HG03469 (cell line): ENCODE measurements at regions not wholly inside any gene's neighbourhood (a gene's known extent, or its start where the extent isn't known, plus 50 kb on each side); places are given as distances from the start of the nearest gene placed in this dataset.

Experiments
- ATAC-seq: cut with Tn5 transposase; IDR thresholded peaks from one replicate; pipeline ENCODE4 v1.9.1; 2021; ENCODE audit warnings: mild to moderate bottlenecking, moderate library complexity, moderate number of reproducible peaks; ENCODE audit not compliant: unreplicated experiment

DNA sequence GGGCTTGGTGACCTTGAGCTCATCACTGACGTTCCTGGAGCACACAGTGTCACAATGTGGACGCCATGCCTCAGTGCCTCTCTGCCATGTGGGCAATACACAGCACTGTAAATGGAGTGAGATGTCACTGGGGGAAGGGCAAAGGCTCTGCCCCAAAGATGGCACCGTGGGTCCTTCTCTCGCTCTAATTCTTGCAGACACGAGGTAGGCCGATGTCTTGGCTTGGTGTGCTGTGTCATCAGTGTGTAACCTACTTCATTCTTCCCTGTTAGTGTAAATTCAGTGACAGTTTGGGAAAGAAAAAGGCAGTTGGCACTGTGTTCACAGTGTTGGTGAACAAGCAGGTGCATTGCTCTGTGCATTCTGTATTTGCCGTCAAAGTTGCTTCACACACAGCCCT is 309.3 kb upstream of the MYT1L start:
- ATAC-seq = no peak

DNA sequence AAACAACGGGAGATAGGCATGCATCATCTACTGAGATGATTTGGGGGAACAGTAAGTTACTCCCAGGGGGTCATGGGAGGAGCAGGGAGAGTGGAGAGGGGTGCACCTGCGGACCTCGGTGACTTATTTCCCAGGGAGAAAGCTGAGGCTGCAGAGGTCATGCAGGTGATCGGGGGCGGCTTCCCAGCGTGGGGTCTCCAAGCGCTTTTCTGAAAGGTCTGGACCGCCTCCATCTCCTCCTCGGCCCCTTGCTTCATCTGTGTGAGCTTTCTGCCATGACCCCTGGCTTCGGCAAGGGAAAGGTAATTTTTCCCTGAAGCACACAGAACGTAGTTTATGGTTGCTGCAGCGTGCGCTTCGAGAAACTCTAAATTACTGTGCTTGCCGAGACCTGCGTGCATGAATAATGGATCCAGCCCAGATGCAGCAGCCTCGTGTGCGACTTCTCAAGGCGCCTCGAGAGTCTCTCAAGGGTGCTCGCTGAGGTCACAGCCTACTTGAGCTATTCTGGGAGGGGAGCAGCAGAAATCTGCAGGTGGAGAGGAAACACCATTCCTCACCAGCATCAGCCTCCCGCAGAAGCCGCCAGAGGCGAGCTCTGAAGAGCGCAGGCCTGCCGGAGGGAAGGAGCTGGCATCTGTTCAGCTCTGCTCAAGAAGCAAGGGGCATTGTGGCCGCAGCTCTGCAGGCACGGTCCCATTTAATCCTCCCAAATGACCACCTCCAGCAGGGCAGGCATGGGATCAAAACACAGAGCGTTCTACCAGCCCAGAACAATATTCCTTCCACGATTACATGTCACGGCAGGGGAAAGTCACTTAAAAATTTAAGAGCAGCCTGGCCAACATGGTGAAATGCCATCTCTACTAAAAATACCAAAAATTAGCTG is 308.4 kb upstream of the MYT1L start:
- ATAC-seq = no peak

DNA sequence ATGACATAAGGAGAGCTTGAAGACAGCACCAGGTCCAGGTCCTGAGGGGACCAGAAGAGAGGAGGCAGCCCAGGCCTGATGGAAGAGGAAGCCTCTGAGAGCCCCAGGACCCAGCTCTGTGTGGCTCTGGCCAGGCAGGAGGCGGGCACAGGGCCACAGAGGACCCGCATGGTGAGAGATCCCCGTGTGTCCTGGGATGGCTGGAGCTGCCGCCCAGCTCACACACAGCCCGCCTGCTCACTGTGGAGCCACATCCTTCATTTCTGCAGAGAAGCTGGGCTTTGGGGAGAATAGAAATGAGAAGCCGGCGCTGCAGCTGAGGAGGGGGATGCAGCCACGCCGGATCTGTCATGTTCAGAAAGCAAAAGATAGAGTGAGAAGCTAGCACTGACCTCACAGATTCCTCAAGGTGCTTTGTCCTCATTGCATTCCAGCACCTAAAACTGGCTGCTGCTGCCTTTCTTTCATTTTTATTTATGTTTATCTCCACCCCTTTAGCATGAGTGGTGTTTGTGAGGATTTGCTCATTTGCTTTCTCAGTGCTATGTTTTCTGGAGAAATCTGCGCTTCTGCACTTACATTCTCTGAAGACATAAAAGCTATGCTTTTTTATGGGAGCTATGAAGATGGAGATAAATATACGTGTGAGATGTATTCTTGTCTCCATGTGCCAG is 307.6 kb upstream of the MYT1L start:
- no peak for ATAC-seq

DNA sequence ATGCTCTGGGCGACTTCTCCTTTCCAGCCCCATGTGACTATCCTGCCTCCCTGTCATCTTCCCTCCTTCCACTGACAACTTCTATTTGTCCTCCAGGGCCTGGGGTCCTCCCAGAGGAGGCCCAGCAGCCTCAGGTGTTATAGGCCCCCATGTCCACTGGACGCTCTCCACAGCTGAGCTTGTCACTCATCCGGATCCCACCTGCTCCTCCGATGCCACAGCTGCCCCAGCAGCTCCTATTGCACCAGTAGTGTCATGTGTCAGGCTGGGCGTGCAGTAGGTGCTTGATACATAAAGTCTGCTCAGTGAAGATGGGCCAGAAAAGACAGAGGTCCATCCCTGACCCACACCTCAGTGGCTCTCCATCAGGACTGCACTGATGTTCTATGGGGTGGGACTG is 305.7 kb upstream of the MYT1L start:
- ATAC-seq = no peak

DNA sequence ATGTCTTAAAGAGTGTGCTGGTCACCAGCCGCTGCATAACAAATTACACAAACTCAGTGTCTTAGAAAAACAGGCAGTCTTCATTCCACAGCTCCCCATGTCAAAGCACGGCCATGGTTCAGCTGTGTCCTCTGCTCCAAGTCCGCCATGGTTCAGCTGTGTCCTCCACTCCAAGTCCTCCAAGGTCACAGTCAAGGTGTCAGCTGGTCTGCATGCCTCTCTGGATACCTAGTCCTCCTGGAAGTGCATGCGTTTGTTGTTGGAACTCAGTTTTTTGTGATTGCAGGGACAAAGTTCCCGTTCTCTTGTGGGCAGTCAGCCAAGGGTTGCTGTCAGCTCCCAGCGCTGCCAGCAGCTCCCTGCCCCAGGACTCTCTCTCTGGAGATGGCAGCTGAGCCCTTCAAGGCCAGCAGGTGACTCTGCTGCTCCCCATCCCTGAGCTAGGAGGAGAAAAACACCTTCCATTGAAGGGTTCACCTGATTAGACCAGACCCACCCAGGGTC is 304.0 kb upstream of the MYT1L start:
- no peak for ATAC-seq

DNA sequence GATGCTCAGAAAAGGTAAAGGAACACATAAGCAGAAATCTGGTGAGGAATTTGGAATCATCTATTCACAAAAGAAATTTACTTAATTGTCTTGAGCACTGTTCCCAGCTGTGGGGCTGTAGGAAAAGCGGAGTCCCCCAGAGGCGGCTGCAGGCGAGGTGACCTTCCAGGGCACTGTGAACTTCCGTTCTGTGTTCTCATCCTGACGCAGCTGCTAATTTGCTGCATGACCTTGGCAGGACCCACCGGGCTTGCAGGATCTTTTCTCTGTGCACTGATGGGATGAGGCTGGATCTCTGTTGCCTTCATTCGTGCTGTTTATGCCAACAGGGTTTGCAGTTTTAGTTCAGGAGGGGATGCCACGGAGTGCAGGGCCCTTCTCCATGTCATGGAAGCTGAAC is 301.9 kb upstream of the MYT1L start:
- no peak for ATAC-seq

DNA sequence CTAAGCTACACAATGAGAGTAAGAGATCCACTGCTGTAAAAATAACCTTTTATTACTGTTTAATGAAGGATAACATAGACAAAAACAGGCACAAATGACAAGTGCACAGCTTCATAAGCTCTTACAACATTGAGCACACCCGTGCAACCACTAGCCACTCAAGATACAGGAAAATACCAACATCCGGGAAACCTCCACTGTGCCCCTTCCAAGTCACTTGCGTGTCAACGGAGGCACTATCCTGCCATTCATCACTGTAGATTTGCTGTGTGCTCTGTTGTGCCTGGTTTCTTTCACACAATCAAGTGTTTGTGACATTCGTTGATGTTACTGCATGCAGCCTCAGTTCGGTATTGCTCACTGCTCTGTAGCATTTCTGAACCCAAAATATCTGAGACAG is 292.9 kb upstream of the MYT1L start:
- no peak for ATAC-seq

DNA sequence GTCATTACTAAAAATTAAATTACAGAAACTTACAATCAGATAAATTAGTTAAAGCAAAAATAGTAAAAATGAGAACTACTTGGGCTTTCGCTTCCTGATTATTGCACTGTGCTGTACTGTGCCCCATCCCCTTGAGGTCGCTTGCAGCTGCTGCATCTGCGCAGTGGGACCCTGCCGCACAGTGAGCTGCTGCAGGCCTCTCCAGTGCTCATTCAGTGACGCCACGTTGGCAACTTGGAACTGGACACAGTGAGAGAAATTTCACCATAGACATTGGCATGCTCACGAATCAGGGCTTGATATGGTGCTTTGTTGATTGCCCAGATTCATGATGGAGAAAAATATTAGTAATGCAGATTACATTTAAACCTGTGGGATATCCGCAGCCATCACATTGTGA is 290.8 kb upstream of the MYT1L start:
- peak; percentile 95 for ATAC-seq

DNA sequence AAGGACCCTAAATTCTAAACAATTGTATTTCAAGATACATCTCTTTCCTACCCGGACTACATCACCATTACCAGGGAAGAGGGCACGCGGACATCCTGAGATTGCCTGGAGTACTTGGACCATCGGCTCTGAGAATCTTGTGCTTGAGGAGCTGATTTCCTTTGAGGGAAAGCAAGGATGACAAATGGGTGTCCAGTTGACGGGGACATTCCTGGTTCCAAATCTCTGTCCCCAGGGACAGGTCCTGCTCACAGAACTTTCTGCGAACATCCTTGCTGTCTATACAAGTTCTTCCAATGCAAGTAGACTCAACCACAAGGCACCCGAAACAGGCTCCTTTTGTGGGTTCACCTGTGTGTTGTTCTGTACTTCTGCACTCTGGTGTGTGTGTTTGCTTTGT is 289.5 kb upstream of the MYT1L start:
- no peak for ATAC-seq

DNA sequence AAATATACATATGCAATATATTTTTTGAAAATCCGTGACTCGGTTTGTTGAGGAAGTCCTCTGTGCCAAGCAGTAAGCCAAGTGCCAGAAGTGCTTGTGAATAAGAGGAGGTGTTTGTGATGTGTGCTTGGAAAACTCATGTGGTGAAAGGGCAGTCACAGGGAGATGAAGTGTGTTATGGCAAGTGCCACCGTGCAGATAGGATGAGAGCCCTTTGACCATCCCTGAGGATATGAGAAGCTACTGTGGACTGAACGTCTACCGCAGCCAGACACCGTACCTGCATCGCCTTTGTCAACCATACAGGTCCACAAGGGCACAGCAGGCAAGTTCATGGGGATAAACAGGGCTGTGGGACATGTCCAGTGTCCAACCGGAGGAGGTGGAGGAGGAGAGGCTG is 288.9 kb upstream of the MYT1L start:
- no peak for ATAC-seq

DNA sequence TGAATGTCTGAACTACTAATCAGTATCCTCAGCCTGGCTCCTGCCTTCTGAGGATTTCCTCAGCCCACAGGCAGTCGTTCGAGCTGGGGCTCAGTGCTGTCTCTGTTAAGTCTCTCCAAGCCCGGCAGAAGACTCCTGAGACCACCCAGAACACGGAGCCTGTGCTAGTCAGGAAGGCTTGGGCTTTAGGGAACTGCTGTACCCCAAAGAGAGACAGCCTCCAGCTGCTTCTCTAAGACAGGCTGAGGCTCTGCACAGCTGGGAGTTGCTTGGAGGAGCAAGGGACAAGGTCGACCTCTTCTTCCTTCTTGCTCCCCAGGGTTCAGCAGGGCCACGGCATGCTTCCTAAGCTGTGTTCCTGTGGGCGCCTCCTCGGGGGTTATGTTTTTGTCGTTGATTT is 283.4 kb upstream of the MYT1L start:
- ATAC-seq = no peak

DNA sequence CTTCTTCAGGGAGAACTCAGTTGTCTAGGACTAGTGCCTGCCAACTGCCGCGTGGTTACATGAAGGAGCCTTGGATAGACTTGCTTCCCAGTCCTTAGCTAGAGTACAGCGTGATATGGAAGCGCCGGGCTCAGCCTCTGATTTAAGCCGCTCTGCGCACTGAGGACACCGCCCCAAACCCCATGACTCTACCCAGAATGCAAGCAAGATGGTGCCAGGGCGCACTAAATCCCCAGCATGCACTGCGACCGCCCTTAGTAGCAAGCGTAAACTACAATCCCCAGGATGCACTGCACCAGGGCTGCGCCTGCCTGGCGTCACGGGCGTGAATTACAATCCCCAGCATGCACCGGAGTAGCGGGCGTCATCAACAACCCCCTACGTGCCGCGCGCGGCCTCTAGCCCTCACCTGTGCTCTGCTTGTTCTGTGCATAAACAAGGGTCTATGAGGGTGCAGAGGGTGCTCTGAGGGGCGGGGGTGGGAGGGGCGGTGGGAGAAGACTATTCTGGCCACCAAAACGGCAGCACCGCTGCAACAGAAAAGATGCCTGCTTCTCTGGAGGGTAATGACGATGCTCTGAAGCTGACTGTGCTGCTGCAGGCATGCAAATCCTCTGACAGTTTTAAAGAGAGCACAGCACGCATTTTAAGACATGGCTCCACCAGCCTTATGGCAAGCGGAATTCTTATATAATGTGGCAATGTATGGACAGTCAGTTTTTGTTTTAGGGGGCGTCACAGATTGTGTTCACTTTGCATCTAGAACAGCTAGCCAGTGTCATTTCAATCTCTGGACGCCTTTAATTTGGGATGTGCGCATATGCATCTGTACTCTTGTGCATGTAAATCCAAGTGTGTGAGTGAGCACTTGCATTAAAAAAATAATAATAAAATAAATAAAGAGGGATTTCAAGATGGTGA is 282.5 kb upstream of the MYT1L start:
- ATAC-seq = peak; percentile 100

DNA sequence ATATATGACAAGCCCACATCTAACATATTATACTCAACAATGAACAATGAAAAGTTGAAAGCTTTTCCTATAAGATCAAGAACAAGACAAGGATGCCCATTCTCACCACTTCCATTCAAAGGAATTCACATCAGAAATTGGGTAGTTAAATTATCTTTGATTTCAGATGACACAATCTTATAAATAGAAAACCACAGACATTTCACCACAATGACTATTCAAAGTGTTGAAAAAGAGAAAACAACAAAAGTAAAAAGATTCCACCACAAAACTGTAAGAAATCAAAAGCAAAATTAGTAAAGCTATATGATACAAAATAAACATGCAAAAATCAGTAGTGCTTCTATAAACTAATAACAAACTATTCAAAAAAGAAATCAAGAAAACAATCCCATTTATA is 279.7 kb upstream of the MYT1L start:
- no peak for ATAC-seq

DNA sequence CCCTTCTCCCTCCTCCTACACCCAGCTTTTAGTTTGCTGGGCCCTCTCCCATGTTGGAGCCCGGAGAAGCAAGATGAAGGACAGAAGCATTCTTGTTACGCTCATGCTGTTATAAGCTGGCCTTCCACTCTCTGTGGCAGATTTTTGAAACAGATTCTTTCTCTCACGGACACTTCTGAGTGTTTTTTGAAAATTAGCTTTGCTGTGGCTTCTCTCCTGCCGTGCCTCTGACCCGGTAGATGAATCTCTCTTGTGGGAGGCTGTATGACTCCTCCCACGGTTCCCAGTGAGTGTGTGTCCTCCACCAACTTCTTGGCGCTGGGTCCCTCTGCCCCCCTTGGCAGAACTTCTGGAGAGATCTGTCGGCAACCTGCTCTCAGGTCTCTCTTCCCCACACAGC is 269.3 kb upstream of the MYT1L start:
- no peak for ATAC-seq

DNA sequence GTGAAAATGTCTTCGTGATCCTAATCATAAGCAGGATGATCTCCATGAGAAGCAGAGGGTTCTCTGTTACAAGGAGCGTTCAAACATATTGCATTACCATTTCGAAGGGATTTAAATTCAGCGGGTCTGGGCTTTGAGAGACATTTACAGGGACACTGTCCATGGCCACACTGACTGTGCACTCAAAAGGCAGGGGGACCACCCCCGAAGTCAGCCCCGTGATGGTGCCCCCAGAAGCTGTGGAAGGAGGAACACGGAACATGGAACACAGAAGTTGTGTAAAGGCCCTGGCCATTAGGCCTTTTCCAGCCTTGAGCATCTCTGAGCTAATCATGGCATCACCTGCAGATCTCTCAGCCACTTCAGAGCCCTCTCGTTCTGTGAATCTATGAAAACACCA is 268.4 kb upstream of the MYT1L start:
- no peak for ATAC-seq

DNA sequence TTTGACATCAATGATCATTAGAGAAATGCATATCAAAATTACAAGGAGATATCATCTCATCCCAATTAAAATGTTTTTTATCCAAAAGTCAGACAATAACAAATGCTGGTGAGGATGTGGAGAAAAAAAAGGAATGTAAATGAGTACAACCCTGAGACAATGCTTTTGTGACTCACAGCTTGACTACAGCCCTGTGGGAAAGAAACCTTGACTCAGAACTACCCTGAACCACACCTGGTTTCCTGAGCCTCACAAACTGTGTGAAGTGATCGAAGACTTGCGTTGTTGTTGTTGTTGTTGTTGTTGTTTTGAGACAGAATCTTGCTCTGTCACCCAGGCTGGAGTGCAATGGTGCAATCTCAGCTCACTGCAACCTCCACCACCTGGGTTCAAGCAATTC is 266.6 kb upstream of the MYT1L start:
- no peak for ATAC-seq

DNA sequence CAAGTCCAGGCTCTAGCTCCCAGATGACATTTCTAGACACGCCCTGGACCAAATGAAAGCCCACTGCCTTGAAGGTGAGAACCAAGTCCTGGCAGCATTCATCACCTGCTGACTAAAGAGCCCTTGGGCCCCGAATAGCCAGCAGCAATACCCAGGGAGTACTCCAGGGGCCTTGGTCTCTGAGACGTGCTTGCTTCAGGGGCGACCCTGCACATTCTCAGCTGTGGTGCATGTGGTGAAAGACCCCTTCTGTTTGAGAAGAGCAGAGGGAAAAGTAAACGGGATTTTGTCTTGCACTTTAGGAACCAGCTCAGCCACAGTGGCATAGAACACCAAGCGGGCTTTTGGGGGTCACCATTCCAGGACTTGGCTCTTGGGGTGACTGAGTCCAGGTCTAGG is 260.5 kb upstream of the MYT1L start:
- no peak for ATAC-seq

DNA sequence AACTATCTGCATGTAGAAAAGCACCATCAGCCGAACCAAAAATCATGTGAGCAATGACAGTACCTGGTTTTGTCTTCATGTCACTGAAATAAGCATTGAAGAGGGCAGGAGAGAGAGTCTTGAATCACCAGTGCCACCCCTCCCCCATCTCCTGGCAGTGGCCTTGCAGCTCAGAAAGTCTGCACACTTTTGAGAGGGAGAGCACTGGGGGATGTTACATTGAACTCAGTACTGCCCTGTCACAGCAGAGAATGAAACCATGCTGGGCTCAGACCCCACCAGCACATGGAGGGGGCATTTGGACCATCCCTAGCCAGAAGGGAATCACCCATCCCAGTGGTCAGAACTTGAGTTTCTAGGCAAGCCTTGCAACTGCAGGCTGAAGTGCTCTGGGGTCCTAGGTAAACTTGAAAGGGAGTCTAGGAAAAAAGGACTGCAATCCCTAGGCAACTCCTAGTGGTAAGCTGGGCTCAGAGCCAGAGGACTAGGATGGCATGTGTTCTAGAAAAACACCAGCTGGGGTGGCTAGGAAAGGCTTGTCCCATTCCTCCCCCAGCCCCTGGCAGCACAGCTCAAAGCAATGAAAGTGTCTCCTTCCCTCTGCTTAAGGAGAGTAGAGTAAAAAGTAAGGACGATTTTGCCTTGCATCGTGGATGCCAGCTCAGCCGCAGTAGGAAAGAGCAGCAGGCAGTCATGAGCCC is 259.9 kb upstream of the MYT1L start:
- ATAC-seq = no peak

DNA sequence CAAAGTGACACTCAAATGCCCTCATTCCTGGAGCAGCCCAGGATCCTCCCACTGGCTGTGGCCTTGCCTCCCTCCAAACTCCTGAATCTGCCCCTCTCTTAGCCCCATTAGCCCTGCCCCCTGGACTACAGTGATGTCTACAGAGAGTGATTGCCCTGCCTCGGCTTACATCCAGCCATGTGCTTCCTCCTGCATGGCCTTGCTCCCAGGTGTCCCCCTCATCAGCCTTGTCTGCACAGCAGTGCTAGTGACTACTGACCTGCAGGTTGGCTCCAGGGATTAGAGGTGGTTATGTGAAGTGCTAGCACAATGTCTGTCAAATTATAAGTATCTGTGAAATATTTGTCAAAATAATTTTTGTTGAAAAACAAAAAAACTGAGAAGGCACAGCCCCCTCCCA is 259.1 kb upstream of the MYT1L start:
- ATAC-seq = no peak

DNA sequence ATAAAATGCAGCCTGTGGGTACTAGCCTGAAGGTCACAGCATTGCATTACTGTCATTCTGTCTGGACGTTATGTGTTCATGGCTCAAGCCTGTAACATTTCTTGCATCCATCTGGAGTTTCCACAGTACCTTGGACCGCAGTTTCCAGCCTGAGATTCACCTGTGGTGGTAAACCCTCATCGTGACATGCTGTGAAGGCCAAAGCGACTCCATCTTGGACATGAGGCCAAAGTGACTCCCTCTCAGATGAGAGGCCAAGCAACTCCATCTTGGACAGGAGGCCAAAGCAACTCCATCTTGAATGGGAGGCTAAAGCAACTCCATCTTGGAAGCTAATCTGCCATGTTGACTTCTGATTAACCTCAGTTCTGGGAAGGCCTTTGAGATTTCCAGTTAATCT is 257.7 kb upstream of the MYT1L start:
- no peak for ATAC-seq

DNA sequence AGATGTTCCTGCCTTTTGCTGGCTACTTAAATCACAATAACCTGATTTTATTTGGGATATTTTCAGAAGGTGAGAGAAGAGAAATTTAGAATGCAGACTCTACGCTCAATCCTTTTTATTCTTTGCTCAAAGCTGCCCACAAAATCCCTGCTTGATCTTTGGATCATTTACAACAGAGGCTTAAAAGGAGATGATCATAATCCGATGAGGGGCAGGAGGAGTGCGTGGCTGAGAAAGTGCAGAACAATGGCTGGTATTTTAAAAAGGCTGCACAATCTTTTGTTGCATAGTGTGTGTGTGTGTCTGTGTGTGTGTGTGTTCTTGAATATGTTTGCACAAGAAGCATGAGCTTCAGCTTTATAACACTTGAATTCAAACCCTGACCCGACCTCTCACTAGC is 256.3 kb upstream of the MYT1L start:
- ATAC-seq = no peak
